GM18519 (cell line): ENCODE measurements at regions not wholly inside any gene's neighbourhood (a gene's known extent, or its start where the extent isn't known, plus 50 kb on each side); places are given as distances from the start of the nearest gene placed in this dataset.
"Not testable (repeated sequence)": the region's sequence is repeated elsewhere in the genome, so short reads cannot be mapped to it uniquely, and the experiment has no call there.

Experiments used
- ATAC-seq: cut with Tn5 transposase; IDR thresholded peaks from one replicate; pipeline ENCODE4 v1.9.1; 2021; ENCODE audit warnings: mild to moderate bottlenecking, moderate library complexity; ENCODE audit not compliant: unreplicated experiment, low FRiP score

DNA sequence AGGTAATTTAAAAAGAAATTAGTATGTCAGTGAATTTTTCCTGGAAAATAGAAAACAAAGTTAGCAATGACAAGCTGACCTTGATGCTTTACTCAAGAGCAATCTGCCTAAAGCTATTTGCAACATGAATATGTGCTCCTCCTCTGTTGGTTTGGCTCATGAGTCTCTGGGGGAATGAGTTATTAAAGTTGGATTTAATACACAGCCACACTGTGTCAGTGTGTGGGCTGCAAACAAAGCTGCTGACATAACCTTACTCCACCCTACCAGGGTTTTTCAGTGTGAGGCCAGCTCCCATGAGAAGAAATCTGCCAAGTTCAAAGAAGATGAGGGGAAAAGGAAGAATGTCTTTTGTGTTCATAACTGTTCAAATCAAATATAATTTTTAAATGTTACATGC is 280.5 kb downstream of the TLL1 start:
- no peak for ATAC-seq

DNA sequence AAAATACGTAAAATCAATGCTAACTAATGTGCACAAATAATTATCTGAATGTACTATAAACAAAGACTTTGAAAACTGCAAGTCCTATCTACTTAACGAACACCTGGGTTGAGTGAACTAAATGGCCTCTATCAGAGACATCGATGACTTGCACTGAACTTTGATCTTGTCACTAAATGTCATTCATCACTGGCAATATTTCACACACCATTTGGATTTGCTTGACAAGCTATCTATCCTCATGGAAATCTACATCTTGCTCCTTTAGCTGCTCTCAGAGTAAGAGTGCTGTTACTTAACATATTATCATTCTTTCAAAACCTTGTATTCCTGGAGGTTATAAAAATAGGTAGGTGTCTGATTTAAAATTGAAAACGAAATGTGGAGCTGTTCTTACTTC is 289.3 kb downstream of the TLL1 start:
- no peak for ATAC-seq

DNA sequence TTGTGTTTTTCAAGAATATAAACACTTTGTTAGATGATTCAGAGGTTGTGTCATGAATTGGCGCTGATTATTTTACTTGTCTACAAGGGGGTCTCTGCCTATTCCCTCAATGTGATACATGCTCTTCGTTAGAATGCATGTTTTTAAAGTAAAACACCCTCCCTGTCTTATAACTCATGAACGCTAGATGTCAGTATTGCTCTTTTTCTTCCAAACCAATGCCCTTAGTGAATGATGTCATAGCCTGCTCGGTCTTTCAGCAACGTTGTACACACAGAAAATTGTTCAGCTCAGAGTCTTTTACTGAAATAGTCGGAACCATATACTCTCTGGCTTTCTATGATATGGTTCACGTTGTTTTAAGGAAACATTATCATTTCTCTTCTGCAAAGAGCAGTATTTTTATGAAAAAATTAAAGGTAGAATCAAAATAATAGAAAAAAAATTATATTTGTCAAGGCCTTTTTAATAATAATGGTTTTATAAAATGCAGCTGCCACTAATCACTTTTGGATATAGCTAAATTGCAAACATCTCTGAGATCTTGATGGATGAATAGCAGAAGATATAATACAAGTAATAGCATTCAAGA is 292.9 kb downstream of the TLL1 start:
- ATAC-seq = peak; percentile 96

DNA sequence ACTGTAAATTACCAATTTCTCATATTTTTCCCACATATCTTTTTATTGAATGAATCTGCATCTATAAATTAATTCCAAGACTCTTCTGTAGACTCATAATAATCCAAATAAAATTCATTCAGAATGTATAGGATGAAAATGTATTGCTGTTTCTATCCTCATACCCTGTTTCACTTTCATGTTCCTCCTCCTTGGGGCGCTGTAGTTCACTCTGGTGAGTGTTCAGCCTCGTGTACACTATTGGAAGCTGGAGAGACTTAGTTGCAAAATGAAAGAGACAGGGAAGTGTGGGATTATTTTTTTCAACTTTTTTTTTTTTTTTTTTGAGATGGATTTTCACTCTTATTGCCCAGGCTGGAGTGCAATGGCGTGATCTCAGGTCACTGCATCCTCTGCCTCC is 296.1 kb downstream of the TLL1 start:
- no peak for ATAC-seq

DNA sequence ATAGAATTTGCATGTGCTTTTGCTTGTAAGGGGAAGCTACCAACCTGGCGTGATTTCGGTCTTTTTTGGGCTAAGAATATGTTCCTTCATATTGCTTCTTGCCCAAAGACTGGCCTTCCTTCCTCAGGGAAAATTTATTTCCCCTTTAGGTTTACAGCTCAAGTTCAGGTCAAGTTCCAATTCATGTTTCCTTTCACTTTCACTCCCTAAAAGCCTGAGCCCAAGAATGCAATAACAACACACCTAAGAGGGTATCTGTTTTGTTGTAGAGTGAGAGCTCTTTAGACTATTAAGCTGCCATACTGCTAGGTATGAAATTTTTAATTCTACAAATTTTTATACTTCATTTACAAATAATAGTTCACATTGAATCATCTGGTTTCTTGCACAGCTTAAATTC is 299.6 kb downstream of the TLL1 start:
- ATAC-seq = no peak

DNA sequence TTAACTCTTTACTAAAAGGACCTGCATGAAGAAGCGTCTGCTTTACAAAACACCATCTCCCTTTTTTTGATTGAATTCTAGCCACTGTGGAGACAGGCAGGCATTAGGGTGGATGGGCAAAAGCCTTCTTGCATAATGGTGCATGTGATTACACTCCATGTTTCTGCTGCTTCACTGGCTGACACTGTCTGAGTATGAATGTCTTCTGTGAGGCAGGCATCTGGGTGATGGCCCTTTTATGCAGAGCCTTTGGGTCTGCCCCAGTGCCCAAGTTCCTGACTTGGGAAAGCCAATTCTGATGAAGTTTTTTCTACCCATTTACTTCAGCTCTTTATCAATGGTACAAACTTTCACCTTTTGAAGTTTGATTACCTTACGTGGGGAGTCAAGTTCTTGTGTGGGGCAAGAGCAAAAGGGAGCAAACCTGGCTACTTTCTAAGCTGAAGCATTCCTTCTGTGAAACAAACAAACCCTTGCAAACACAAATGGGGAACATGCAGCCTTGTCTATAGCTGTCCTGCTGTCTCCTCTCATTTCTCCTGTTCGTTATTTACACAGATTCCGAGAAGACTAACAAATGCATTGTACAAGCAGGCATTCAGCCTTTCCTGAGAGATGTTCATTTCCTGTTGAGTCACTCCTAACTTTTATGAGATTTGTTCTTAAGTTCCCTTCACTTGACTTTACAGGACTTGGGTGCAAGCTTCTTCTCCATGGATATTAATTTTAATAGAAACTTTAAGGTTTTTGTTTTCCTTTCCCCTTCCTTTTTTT is 301.9 kb downstream of the TLL1 start:
- ATAC-seq = no peak

DNA sequence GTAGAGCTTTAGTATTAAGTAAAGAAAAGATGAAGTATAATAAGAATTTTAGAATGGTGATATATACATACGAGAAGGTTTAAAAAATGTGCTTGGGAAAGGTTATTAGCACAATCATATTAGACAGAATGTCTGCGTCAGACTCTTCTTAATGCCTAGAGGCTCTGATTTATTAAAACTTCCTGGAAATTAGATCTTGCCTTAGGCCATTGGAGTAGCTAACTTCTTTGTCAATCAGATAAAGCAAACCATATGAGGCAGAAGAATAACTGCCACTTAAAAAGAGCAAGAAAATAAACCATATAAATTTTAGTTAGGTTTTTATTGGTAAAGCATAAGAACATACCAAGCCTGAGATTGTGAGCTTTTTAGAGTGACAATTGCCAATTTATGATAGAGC is 309.1 kb downstream of the TLL1 start:
- ATAC-seq = no peak

DNA sequence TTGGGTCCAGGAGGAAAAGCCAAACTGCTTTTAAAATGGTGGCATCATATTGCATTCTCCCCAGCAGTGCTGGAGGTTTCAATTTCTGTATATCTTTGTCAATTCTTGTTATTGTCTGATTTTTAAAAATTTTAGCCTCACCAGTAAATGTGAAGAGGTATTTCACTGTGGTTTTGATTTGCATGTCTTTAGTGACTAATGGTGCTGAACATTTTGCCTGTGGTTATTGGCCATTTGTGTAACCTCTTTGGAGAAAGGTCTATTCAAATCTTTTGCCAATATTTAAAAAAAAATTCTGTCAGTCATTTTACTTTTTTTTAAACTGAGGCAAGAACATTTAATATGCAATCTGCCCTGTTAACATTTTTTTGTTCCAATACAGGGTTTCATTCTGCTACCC is 322.1 kb downstream of the TLL1 start:
- no peak for ATAC-seq

DNA sequence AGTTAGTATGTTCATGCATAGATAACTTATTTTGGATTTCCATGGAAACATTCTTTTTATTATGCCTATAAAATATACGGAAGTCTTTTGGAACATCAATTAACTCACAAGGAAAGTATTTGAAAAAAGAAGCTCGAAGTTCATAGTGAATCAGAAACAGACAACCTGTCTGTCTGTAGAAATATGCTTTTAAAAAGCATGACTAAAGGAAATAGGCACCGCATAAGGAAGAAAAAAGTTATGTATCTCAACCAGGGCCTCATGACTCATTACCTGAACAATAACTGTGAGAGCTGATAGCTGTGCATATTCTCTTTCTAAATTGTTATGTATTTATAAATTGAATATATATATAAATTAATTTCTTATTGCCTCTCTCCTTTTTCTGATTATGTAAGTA is 324.1 kb downstream of the TLL1 start:
- no peak for ATAC-seq

DNA sequence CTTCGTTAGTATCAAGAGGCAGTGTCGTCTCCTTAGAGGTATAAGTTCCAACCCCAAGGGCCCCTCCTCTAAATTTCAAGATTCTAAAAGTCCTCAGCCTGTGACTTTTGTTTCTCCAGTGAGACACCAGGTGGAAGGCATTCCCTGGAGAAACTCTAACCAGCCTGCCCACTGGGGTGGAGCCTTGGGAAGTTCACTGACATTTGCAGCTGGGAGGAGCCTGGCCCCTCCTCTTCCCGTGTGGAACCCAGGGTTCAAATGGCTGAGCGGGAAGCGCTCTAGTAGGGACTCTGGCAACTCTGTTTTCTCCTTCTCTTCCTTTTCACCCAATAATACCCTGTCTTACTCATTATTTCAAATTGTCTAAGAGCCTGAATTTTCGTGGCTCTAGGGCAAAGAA is 325.0 kb downstream of the TLL1 start:
- ATAC-seq = no peak

DNA sequence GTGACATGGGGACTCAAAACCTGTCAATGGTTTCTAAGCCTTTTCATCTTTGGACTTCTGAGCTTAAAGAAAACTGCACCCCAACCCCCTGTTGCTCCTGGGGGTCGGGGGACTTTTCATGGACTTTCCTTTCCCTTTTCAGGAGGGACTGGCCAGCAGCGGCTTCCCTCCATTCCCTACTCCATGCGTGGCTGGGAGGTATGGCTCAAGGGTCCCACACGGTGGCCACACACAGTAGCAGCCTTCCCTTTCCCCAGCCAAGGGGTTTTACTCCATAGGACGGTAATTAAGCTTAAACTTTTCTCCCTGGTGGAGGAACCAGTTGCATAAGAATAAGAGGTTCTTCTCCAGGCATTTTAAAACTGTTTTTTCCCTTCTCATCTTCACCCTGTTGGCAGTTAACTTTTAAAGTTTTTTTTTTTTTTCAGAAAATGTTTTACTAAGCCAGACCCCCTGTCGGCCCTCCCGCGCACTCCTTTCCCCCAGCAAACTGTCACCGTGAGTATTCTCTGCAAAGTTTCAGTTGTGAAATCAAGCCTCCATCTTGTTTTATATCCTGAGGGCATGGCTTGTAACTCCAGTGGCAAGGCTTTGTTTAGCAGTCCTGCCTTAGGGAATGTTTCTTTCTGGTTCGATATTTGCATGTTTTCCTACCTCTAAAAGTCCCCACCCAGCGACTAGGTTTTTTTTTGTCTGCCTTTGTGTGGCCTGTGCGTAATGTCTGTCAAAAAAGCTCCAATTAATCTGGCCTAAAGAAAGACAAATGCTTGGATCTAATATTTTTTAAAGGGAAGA is 325.7 kb downstream of the TLL1 start:
- no peak for ATAC-seq

DNA sequence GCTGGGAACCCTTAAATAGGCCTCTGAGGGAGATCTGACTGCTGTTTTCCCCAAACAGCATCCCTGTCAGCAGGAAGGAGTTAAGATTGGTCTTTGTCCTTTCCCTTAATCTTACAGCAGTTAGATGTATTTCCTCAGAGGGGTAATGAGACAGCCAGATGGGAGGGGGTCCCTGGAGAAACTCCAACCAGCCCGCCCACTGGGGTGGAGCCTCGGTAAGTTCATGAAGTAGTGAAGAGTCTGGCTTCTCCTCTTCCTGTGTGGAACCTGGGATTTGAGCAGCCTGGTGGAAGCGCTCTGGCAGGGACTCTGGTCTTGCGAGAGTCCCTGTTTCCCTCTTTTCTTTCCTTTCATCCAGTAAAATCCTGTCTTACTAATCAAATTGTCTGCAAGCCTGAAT is 330.0 kb downstream of the TLL1 start:
- no peak for ATAC-seq

DNA sequence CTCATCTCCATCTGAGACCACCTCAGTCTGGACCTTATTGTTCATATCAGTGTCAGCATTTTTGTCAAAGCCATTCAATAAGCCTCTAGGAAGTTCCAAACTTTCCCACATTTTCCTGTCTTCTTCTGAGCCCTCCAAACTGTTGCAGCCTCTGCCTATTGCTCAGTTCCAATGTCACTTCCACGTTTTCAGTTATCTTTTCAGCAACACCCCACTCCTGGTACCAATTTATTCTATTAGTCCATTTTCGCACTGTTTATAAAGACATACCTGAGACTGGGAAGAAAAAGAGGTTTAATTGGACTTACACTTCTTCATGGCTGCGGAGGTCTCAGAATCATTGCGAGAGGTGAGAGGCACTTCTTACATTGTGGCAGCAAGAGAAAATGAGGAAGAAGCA is 339.3 kb downstream of the TLL1 start:
- not testable (repeated sequence) for ATAC-seq

DNA sequence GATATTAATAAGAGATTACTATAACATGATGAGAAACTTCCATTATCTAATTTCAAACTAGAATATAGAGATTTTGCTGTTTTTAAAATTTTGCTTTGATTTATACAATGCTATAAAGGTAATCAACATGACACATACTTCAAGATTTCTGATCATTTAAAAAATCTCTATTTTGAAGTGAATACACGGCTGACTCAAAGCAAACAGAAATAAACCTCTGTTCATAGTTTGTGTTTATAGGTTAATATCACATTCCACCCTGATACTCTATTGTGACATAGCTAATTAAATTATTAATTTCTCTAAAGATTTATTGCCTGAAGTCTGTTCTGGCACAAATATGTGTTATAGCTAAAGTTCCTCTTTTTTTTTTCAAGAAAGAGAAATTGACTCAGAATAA is 349.2 kb downstream of the TLL1 start:
- ATAC-seq = no peak

DNA sequence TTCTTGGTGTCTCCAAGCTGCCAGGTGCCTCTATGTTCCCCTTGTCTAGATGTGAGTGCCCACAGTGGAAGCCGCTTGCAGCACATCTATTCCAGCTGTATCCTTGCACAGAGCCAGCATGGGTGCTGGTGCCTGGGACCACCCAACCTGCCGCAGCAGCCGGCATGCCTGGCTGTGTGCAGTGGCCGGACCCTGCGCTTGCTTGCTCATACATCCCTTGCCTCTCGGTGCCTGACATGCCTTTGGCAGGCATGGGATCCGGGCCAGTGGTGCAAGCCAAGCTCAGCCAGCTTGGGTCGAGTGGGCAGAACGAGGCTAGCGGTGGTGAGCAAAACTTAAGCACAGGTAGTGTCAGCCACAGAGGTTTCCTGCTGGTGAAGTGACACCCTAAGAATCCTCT is 355.1 kb downstream of the TLL1 start:
- no peak for ATAC-seq

DNA sequence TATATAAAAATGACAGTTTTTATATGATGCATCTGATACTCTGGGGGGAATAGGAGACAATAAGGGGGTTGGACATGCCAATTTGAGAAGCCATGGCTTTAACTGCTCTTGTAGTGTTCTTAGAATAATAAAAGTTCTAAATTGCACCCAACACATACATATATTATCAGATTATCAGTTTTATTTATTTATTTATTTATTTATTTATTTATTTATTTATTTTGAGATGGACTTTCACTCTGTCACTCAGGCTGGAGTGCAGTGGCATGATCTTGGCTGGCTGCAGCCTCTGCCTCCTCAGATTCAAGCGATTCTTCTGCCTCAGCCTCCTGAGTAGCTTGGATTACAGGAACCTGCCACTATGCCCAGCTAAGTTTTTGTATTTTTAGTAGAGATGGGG is 356.8 kb downstream of the TLL1 start:
- no peak for ATAC-seq

DNA sequence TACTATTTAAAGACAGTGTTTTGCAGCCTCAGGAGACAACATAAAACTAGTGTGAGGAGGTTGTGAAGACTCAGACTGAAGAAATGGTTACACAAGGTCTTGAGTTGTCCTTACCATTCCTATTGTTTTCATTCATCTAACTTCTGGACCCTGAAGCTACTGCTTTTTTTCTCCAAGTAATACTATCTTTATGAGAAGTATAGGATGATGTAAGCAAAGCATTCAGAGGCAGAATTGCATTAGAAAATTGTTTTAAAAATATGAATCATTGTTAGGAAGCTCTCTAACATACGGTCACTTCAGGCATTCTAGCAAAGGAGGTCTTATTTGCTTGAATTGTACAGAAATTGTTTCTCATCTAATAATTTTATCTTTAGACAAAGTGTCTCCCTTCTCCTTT is 357.8 kb downstream of the TLL1 start:
- no peak for ATAC-seq

DNA sequence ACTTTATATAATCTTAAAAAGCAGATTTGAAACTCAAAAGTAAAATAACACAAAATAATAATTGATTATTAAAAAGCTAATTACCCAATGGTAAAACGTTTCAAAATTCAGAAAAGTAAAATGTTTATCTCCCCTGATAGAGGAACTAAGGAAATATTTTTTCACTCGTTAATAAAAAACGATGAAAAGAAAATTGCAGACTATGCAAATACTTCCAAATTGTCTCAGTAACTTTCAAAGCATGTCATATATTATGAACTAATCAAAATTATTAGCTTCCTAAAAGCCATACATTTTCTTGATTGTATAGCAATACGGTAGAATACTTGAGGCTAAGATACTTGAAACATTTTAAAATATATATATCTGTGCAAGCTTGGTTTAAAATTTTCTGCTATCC is 366.3 kb downstream of the TLL1 start:
- ATAC-seq = no peak

DNA sequence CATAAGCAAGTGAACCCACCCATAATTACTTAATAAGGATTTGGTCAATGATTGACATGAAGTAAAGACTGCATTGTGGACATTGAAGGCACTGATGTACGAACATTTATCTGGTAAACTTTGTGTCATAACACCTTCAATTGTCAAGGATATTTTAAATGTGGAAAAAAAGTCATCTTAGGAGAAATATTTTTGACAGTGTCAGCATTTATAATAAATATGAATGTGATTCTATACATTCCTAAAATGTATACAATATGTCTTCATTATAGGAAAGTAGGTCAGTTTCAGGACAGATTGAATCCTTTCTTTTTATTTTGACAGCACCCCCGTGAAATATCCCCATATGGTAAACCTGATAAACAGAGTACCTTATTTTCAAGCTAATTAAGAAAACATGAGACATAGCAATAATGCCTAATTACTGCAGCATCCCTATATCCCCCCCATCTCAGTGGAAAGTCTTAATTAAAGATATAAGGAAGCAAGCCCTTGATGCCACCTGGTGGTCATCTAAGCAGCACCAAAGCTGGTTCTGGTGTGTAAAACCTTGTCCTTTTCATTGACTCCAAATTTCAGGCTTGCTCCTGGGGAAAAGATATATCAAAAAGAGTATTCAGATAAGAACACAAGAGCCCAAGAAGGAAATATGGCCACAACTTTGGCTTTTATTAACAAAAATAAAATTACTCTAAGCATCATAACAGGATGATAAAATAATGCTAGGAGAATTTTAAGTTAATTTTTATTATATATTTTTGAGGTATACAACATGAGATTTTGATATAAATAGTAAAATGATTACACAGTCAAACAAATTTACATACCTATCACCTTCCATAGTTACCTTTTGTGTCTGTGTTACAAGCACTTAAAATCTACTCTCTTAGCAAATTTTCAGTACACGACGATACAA is 379.7 kb downstream of the TLL1 start:
- no peak for ATAC-seq

DNA sequence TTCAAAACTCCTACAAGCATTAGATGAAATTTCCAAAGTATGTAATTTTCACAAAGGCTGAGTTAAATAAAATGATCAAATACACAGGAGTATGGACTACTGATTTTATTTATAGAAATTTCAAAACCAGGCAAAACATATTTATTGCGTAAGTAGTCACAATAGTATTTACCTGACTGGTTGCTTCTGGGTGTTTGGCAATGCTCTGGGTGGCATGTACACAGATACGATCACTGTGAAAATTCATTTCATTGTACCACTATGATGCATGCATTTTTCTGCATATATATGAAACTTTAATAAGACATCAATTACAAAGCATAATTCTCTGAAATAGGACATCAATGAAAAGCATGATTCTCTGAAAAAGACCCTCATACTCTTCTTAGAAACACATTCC is 384.2 kb downstream of the TLL1 start:
- ATAC-seq = no peak

DNA sequence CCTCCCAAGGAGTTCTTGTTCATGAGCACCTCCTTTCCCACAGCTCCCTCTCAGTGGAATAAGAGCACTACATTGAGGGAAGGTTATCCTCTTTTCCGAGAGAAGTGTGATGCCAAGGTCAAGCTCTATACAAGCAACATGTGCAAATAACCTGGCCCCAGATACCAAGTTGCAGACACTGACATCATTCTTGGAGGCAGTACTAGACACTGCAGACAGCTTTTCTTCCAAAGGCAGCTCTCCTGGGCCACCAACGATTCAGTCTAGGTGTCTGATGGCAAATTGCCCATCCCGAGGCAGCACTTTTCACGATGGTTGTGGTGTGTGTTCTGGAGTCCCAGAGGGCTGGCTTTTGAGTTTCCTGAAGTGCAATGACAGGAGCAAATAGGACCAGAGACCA is 384.9 kb downstream of the TLL1 start:
- ATAC-seq = no peak
